ENCODE measurements at regions not wholly inside any gene's neighbourhood (a gene's known extent, or its start where the extent isn't known, plus 50 kb on each side); places are given as distances from the start of the nearest gene placed in this dataset.

GRCh38 chr5:86926033-86926432 is 308.3 kb downstream of the COX7C start:
- DNase-seq (ENCODE audit: low read depth, low spot score) = no peak
- TF ChIP-seq JUN (IDR thresholded peaks at IDR 0.05; ENCODE audit: borderline replicate concordance, insufficient read depth, insufficient read length, low read depth) (no peak), GATA2 (IDR thresholded peaks at IDR 0.05; ENCODE audit: insufficient read depth, insufficient read length, low read depth, low read length) (no peak), POLR2A (IDR thresholded peaks at IDR 0.05; ENCODE audit: low read depth, low read length) (no peak), FOS (IDR thresholded peaks at IDR 0.05; ENCODE audit: borderline replicate concordance, insufficient read depth, low read length) (no peak), EZH2 (IDR thresholded peaks at IDR 0.05; ENCODE audit: borderline replicate concordance, low read depth, low read length, severe bottlenecking) (no peak), POLR2AphosphoS5 (IDR thresholded peaks at IDR 0.05; ENCODE audit: insufficient read depth, low read depth, low read length) (no peak), MYC (IDR thresholded peaks at IDR 0.05; ENCODE audit: low read depth, low read length) (no peak)
- TF ChIP-seq, protein P1, sequence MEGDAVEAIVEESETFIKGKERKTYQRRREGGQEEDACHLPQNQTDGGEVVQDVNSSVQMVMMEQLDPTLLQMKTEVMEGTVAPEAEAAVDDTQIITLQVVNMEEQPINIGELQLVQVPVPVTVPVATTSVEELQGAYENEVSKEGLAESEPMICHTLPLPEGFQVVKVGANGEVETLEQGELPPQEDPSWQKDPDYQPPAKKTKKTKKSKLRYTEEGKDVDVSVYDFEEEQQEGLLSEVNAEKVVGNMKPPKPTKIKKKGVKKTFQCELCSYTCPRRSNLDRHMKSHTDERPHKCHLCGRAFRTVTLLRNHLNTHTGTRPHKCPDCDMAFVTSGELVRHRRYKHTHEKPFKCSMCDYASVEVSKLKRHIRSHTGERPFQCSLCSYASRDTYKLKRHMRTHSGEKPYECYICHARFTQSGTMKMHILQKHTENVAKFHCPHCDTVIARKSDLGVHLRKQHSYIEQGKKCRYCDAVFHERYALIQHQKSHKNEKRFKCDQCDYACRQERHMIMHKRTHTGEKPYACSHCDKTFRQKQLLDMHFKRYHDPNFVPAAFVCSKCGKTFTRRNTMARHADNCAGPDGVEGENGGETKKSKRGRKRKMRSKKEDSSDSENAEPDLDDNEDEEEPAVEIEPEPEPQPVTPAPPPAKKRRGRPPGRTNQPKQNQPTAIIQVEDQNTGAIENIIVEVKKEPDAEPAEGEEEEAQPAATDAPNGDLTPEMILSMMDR (IDR thresholded peaks at IDR 0.05; ENCODE audit: extremely low read depth in 1 of 2, insufficient read depth in 1 of 2, low read depth in 1 of 2, low read length in 2 of 2) = no peak
- TF ChIP-seq, protein P2, sequence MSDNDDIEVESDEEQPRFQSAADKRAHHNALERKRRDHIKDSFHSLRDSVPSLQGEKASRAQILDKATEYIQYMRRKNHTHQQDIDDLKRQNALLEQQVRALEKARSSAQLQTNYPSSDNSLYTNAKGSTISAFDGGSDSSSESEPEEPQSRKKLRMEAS (IDR thresholded peaks at IDR 0.05; ENCODE audit: insufficient read depth, insufficient read length) = no peak
- H3K4me3 ChIP-seq (replicated peaks in 1 of 3; ENCODE audit: insufficient read depth in 1 of 3, low read depth in 1 of 3, low read length in 3 of 3) = no peak overlapping the region
- no peaks in the 10 kb centered on the region for H3K9me1 ChIP-seq (replicated peaks; ENCODE audit: control insufficient read depth, extremely low read depth, insufficient read depth, low read length)
- no peaks in the 10 kb centered on the region for H3K4me1 ChIP-seq (ENCODE audit: control insufficient read depth, extremely low read depth, insufficient read depth, low read length)
- H3K27me3 ChIP-seq (ENCODE audit: control insufficient read depth in 2 of 2, insufficient read depth in 2 of 2, low read length in 2 of 2) = peaks cover 0 to 3% of the 10 kb centered on the region in 2 experiments
- no peak overlapping the region for H2AFZ ChIP-seq (ENCODE audit: low read depth, low read length)
- intact Hi-C loops (cut with micrococcal nuclease) (no loop called here), dilution Hi-C loops (cut with MboI; ENCODE audit: extremely low pct_ligation_motif_present, low sequenced_read_pairs) (no loop called here)
- BruUV-seq (replicated peaks) = no TSS peak
- H3K27ac ChIP-seq (ENCODE audit: insufficient read depth, low read depth, low read length) = no peak overlapping the region
- no peak overlapping the region for H3K4me2 ChIP-seq (ENCODE audit: insufficient read depth, low read length)
- no peaks in the 10 kb centered on the region for H4K20me1 ChIP-seq (replicated peaks; ENCODE audit: control insufficient read depth, extremely low read depth, insufficient read depth, low read length)
- H3K9me3 ChIP-seq (replicated peaks; ENCODE audit: control insufficient read depth, insufficient read depth, low read length) = no peaks in the 10 kb centered on the region
- H3K79me2 ChIP-seq (ENCODE audit: control insufficient read depth, insufficient read depth, low read length) = no peaks in the 10 kb centered on the region
- FAIRE-seq = no peak
- ChIA-PET CTCF (no interaction called here), POLR2A (no interaction called here)
- H3K36me3 ChIP-seq (ENCODE audit: control insufficient read depth in 2 of 2, extremely low read depth in 1 of 2, insufficient read depth in 2 of 2, low read length in 2 of 2) = no peaks in the 10 kb centered on the region
- H3K9ac ChIP-seq (replicated peaks; ENCODE audit: extremely low read depth, insufficient read depth, low read length) = no peak overlapping the region
